VCaP (cell line): ENCODE measurements at regions not wholly inside any gene's neighbourhood (a gene's known extent, or its start where the extent isn't known, plus 50 kb on each side); places are given as distances from the start of the nearest gene placed in this dataset.

ENCODE experiments used
- H3K27ac ChIP-seq: fragments of 450-650 bp; 2 replicates; pipeline ENCODE4 v1.5.1; 2017
- TF ChIP-seq, protein P1 (sequence below): fragments of 450-650 bp; conservative IDR thresholded peaks from 2 replicates; pipeline ENCODE4 v1.5.1; 2017; ENCODE audit warnings: mild to moderate bottlenecking, moderate library complexity

- TF ChIP-seq, protein P1, sequence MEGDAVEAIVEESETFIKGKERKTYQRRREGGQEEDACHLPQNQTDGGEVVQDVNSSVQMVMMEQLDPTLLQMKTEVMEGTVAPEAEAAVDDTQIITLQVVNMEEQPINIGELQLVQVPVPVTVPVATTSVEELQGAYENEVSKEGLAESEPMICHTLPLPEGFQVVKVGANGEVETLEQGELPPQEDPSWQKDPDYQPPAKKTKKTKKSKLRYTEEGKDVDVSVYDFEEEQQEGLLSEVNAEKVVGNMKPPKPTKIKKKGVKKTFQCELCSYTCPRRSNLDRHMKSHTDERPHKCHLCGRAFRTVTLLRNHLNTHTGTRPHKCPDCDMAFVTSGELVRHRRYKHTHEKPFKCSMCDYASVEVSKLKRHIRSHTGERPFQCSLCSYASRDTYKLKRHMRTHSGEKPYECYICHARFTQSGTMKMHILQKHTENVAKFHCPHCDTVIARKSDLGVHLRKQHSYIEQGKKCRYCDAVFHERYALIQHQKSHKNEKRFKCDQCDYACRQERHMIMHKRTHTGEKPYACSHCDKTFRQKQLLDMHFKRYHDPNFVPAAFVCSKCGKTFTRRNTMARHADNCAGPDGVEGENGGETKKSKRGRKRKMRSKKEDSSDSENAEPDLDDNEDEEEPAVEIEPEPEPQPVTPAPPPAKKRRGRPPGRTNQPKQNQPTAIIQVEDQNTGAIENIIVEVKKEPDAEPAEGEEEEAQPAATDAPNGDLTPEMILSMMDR: no peak
- no peak overlapping the region for H3K27ac ChIP-seq
Observed at GRCh38 chr7:91811641-91812040, 68.9 kb downstream of the MTERF1 start.

- no peak overlapping the region for H3K27ac ChIP-seq
- TF ChIP-seq, protein P1: no peak
Observed at GRCh38 chr7:91812388-91812787, 68.1 kb downstream of the MTERF1 start.

DNA sequence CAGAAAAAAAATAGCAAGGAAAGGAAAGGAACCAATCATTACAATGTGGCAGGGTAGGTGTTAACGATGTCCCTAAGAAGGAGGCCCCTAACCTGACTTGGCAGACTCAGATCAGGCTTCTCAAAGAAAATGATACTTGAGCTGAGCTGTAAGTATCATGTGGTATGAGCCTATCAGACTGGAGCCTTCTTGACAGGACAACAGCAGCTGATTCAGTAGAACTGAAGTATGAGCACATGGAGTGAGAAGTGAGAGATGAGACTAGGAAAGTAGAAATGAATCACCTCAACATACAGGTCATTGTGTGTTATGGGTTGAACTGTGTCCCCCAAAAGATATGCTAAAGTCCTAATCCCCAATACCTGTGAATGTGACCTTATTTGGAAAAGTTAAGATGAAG is 66.3 kb downstream of the MTERF1 start:
- TF ChIP-seq, protein P1: no peak
- no peak overlapping the region for H3K27ac ChIP-seq
